Esophagus muscularis mucosa (tissue), 4 donors: ENCODE measurements at regions not wholly inside any gene's neighbourhood (a gene's known extent, or its start where the extent isn't known, plus 50 kb on each side); places are given as distances from the start of the nearest gene placed in this dataset.

Experiments
- CTCF ChIP-seq, 3 experiments: fragments of 200-600 bp in 2 of 3; fragments of 450-650 bp in 1 of 3; sonication (generic) in 2 of 3; IDR thresholded peaks; one replicate each; pipeline ENCODE4 v1.5.1; 2017 to 2019; ENCODE audit warnings: antibody characterized with exemption in 3 of 3, mild to moderate bottlenecking in 2 of 3, moderate library complexity in 1 of 3
- EP300 ChIP-seq: sonication (generic); formaldehyde crosslinking; IDR thresholded peaks from one replicate; pipeline ENCODE4 v1.6.1; 2017; ENCODE audit warnings: antibody characterized with exemption
- POLR2A ChIP-seq: fragments of 450-650 bp; IDR thresholded peaks from one replicate; pipeline ENCODE4 v1.6.1; 2017; ENCODE audit warnings: antibody characterized with exemption, moderate library complexity, mild to moderate bottlenecking, low read depth
- POLR2AphosphoS5 ChIP-seq, 2 donors: sonication (generic); formaldehyde crosslinking; IDR thresholded peaks; one replicate each; pipeline ENCODE4 v1.6.1; 2017; ENCODE audit warnings: antibody characterized with exemption in 2 of 2

- TF ChIP-seq CTCF (IDR thresholded peaks at IDR 0.05) (no peak), POLR2AphosphoS5 (IDR thresholded peaks at IDR 0.05) (no peak), POLR2A (no peak), EP300 (no peak)
Measured at GRCh38 chr4:89398644-89399043, 91.0 kb upstream of the GPRIN3 start.
